ENCODE measurements at regions not wholly inside any gene's neighbourhood (a gene's known extent, or its start where the extent isn't known, plus 50 kb on each side); places are given as distances from the start of the nearest gene placed in this dataset.

DNA sequence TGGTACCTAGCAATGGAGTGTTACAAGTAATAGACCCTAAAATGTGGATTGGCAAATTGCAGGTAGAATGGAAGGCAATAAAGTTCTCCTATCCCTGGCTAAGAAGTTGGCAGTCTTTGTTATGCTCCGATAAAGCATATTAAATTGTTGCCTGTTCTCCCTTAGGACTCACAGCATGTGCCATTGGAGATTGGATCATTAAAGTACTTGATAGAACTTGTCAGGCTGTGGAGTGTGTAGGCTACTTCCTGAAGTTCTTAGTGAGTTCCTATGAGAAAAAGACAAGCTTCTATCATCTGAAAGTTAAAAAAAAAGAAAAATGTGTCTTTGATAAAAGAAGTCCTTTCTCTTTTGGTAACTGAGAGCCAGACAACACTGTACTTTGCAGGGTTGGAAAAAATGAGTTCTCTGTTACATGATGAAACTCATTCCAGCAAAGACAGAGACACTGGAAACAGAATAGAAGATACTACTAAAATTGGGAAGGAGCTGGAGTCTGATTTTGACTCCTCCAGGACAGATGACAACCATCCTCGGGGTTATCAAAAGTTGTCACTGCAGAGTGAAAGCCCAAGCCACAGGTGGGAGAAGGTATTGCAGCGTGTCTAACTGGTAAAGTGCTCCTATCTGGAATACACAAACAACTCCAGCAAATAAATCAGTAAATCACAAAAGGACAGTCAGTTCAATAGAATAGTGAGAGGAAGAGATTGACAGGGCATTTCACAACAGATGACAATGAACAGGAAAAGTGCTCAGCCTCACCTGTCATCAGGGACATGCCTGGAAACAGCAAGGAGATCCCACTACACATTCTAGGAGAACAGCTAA lies 87.5 kb upstream of the WDR26 start:
- no peak for TF ChIP-seq SPI1 (IDR thresholded peaks at IDR 0.05; ENCODE audit: low read depth, low read length)
- TF ChIP-seq POLR2A (IDR thresholded peaks at IDR 0.05; ENCODE audit: low read depth, low read length): no peak
- no peak for TF ChIP-seq POLR2AphosphoS5 (IDR thresholded peaks at IDR 0.05; ENCODE audit: low read depth, low read length)
- no peak for TF ChIP-seq PAX5 (IDR thresholded peaks at IDR 0.05; ENCODE audit: insufficient read depth, low read length, severe bottlenecking)
- no peak for TF ChIP-seq TAF1 (IDR thresholded peaks at IDR 0.05; ENCODE audit: low read depth, low read length)
